Thyroid gland (tissue), 4 donors: ENCODE measurements at regions not wholly inside any gene's neighbourhood (a gene's known extent, or its start where the extent isn't known, plus 50 kb on each side); places are given as distances from the start of the nearest gene placed in this dataset.

Experiments used
- POLR2A ChIP-seq, 2 donors: fragments of 450-650 bp; IDR thresholded peaks; one replicate each; pipeline ENCODE4 v1.6.1; 2017; ENCODE audit warnings: antibody characterized with exemption in 2 of 2, mild to moderate bottlenecking in 2 of 2, moderate library complexity in 1 of 2
- TF ChIP-seq, protein P1 (sequence below), 6 experiments: fragments of 200-600 bp in 3 of 6; fragments of 450-650 bp in 3 of 6; sonication (generic) in 3 of 6; IDR thresholded peaks; one replicate each; pipeline ENCODE4 v1.5.1; 2016 to 2019; ENCODE audit warnings: antibody characterized with exemption in 6 of 6, mild to moderate bottlenecking in 2 of 6, inconsistent platforms in 1 of 6, moderate library complexity in 1 of 6

DNA sequence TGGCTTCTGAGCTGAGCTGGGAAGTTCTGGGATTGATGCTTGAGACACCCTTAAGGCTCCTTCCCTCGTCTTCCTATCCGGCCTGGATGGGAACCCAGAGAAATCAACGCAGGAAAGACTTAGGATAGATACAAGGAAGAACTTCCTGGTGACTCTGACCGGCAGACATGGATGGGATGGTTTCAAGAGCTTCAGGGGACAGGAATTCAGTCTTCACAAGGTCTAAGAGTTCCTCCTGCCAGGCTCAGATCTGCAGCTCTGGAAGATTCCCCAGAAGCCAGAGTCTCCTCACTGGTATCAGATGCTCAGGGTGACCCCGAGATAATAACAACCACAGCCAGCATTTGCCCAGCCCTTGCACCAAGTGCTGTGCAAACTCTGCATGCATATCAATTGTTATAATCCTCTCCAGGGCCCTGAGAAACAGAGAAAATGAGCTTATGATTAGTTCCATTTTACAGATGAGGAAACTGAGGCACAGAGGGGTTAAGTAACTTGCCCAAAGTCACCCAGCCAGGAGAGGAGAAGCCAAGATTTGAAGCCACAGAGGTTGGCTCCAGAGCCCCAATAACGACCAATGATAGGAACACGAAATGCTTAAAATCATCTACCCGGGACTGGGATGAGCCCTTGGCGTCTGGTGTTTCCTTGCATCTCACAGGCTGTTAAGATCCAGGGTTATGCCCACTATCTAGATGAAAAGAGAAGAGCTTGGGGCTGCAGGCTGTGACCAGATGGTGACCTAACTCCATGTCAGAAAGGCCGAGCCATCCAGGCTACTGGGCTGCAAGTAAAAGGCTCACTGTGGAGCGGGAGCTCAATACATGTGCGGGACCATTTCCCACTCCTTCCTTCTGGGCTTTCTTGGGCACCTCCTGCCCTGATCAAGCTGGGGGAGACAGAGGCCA lies 119.8 kb downstream of the C9orf50 start:
- TF ChIP-seq, protein P1, sequence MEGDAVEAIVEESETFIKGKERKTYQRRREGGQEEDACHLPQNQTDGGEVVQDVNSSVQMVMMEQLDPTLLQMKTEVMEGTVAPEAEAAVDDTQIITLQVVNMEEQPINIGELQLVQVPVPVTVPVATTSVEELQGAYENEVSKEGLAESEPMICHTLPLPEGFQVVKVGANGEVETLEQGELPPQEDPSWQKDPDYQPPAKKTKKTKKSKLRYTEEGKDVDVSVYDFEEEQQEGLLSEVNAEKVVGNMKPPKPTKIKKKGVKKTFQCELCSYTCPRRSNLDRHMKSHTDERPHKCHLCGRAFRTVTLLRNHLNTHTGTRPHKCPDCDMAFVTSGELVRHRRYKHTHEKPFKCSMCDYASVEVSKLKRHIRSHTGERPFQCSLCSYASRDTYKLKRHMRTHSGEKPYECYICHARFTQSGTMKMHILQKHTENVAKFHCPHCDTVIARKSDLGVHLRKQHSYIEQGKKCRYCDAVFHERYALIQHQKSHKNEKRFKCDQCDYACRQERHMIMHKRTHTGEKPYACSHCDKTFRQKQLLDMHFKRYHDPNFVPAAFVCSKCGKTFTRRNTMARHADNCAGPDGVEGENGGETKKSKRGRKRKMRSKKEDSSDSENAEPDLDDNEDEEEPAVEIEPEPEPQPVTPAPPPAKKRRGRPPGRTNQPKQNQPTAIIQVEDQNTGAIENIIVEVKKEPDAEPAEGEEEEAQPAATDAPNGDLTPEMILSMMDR (IDR thresholded peaks at IDR 0.05) = no peak
- TF ChIP-seq POLR2A (IDR thresholded peaks at IDR 0.05) = no peak
